Lung (tissue), 11 donors: ENCODE measurements at regions not wholly inside any gene's neighbourhood (a gene's known extent, or its start where the extent isn't known, plus 50 kb on each side); places are given as distances from the start of the nearest gene placed in this dataset.

Experiments used
- ATAC-seq: fragments of 200-7000 bp; cut with Tn5 transposase; one replicate; pipeline ENCODE4 v1.9.1; 2020; ENCODE audit warnings: moderate number of reproducible peaks; ENCODE audit not compliant: insufficient read depth, low FRiP score
- DNase-seq, 3 donors: peaks; one replicate each; pipeline ENCODE4 v3.0.0-alpha.2; 2013 to 2017
- H3K27ac ChIP-seq, 2 donors: one replicate each; pipeline ENCODE4 v1.5.1; 2013; ENCODE audit warnings: mild to moderate bottlenecking in 2 of 2, moderate library complexity in 2 of 2, control low read depth in 1 of 2, inconsistent platforms in 1 of 2, low read depth in 1 of 2, low read length in 1 of 2
- H3K27me3 ChIP-seq, 3 donors: one replicate each; pipeline ENCODE4 v1.5.1; 2013; ENCODE audit warnings: low read length in 2 of 3; ENCODE audit not compliant: control insufficient read depth in 3 of 3, insufficient read depth in 3 of 3
- H3K36me3 ChIP-seq, 4 donors: one replicate each; pipeline ENCODE4 v1.5.1; 2013; ENCODE audit warnings: low read length in 4 of 4, mild to moderate bottlenecking in 1 of 4, moderate library complexity in 1 of 4; ENCODE audit not compliant: control insufficient read depth in 4 of 4, insufficient read depth in 4 of 4
- H3K4me1 ChIP-seq, 5 donors: one replicate each; pipeline ENCODE4 v1.5.1; 2013; ENCODE audit warnings: low read length in 5 of 5, mild to moderate bottlenecking in 2 of 5, moderate library complexity in 1 of 5; ENCODE audit not compliant: control insufficient read depth in 5 of 5, insufficient read depth in 5 of 5
- H3K4me3 ChIP-seq: one replicate; pipeline ENCODE4 v1.5.1; 2013; ENCODE audit warnings: mild to moderate bottlenecking, control low read depth, moderate library complexity
- H3K9ac ChIP-seq, 2 donors: one replicate each; pipeline ENCODE4 v1.5.1; 2013; ENCODE audit warnings: low read length in 2 of 2, control low read depth in 1 of 2; ENCODE audit not compliant: insufficient read depth in 1 of 2
- H3K9me3 ChIP-seq, 4 donors: one replicate each; pipeline ENCODE4 v1.5.1; 2013; ENCODE audit warnings: low read length in 3 of 4, mild to moderate bottlenecking in 1 of 4, moderate library complexity in 1 of 4; ENCODE audit not compliant: control insufficient read depth in 4 of 4, insufficient read depth in 3 of 4
- WGBS, 2 donors: extraction: QIAGEN DNeasy Blood & Tissue Kit; methylation state at CpG; one replicate each; pipeline ENCODE4 v1.1.7; 2013; 5-methylcytosine and 5-hydroxymethylcytosine counted together
- TF ChIP-seq, protein P1 (sequence below): IDR thresholded peaks from 2 replicates; pipeline ENCODE4 v1.5.1; 2012; ENCODE audit warnings: mild to moderate bottlenecking; ENCODE audit errors: control extremely low read depth, extremely low read depth
- donor health status: control.
- donor health status: control.
- donor health status: Bipolar disorder and iron deficiency.
- donor health status: healthy.
- donor health status: DM: yes; HTN: yes; CAD: no.

GRCh38 chr7:25758559-25758958 lies 393.4 kb upstream of the NFE2L3 start:
- Histone ChIP-seq H3K9me3 (no peaks in the 10 kb centered on the region), H3K36me3 (no peaks in the 10 kb centered on the region), H3K27me3 (no peaks in the 10 kb centered on the region), H3K4me1 (peaks cover 0 to 14% (median 3%) of the 10 kb centered on the region in 5 donors), H3K27ac (no peak overlapping the region), H3K4me3 (no peak overlapping the region), H3K9ac (no peak overlapping the region)
- 81 to 90% methylated on average over 4 of the region's 4 CpGs for WGBS, 2 donors
- DNase-seq: no peak
- no peak for ATAC-seq
- TF ChIP-seq, protein P1, sequence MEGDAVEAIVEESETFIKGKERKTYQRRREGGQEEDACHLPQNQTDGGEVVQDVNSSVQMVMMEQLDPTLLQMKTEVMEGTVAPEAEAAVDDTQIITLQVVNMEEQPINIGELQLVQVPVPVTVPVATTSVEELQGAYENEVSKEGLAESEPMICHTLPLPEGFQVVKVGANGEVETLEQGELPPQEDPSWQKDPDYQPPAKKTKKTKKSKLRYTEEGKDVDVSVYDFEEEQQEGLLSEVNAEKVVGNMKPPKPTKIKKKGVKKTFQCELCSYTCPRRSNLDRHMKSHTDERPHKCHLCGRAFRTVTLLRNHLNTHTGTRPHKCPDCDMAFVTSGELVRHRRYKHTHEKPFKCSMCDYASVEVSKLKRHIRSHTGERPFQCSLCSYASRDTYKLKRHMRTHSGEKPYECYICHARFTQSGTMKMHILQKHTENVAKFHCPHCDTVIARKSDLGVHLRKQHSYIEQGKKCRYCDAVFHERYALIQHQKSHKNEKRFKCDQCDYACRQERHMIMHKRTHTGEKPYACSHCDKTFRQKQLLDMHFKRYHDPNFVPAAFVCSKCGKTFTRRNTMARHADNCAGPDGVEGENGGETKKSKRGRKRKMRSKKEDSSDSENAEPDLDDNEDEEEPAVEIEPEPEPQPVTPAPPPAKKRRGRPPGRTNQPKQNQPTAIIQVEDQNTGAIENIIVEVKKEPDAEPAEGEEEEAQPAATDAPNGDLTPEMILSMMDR: no peak

- DNase-seq: no peak
- TF ChIP-seq, protein P1: no peak
- H3K4me1 ChIP-seq: peaks cover 0 to 7% (median 3%) of the 10 kb centered on the region in 5 donors
- H3K4me3 ChIP-seq: no peak overlapping the region
- ATAC-seq: no peak
- H3K27me3 ChIP-seq: no peaks in the 10 kb centered on the region
- no peak overlapping the region for H3K9ac ChIP-seq
- no peaks in the 10 kb centered on the region for H3K36me3 ChIP-seq
- H3K27ac ChIP-seq: no peak overlapping the region
- no peaks in the 10 kb centered on the region for H3K9me3 ChIP-seq
Observed at GRCh38 chr7:25759286-25759685, 392.7 kb upstream of the NFE2L3 start.

GRCh38 chr7:25759748-25760147 lies 392.2 kb upstream of the NFE2L3 start:
- DNase-seq: no peak
- H3K27ac ChIP-seq: no peak overlapping the region
- H3K4me3 ChIP-seq: no peak overlapping the region
- peaks cover 0 to 2% (median 0%) of the 10 kb centered on the region in 5 donors for H3K4me1 ChIP-seq
- H3K9me3 ChIP-seq: no peaks in the 10 kb centered on the region
- ATAC-seq: no peak
- H3K9ac ChIP-seq: no peak overlapping the region
- no peaks in the 10 kb centered on the region for H3K27me3 ChIP-seq
- no peaks in the 10 kb centered on the region for H3K36me3 ChIP-seq
- TF ChIP-seq, protein P1: no peak
- WGBS, 2 donors: 90 to 97% methylated on average over 3 of the region's 3 CpGs
